Omental fat pad (tissue), 3 donors: ENCODE measurements at regions not wholly inside any gene's neighbourhood (a gene's known extent, or its start where the extent isn't known, plus 50 kb on each side); places are given as distances from the start of the nearest gene placed in this dataset.

Source experiments
- ATAC-seq: fragments of 150-250 bp; one replicate; pipeline ENCODE4 v1.9.1; 2016; ENCODE audit warnings: mild to moderate bottlenecking, moderate library complexity; ENCODE audit not compliant: low FRiP score
- DNase-seq: peaks from one replicate; pipeline ENCODE4 v3.0.0-alpha.2; 2019; ENCODE audit warnings: low spot score
- CTCF ChIP-seq, 3 donors: fragments of 450-650 bp; IDR thresholded peaks; one replicate each; pipeline ENCODE4 v1.5.1; 2016 to 2017; ENCODE audit warnings: antibody characterized with exemption in 3 of 3, mild to moderate bottlenecking in 3 of 3, moderate library complexity in 2 of 3

- DNase-seq, result no peak
- no peak for TF ChIP-seq CTCF (IDR thresholded peaks at IDR 0.05)
- ATAC-seq, result no peak
Observed at GRCh38 chr1:4494027-4494426, 160.4 kb upstream of the AJAP1 start.

GRCh38 chr1:4494558-4494957 is 159.9 kb upstream of the AJAP1 start:
- TF ChIP-seq CTCF (IDR thresholded peaks at IDR 0.05), result no peak
- no peak for ATAC-seq

DNA sequence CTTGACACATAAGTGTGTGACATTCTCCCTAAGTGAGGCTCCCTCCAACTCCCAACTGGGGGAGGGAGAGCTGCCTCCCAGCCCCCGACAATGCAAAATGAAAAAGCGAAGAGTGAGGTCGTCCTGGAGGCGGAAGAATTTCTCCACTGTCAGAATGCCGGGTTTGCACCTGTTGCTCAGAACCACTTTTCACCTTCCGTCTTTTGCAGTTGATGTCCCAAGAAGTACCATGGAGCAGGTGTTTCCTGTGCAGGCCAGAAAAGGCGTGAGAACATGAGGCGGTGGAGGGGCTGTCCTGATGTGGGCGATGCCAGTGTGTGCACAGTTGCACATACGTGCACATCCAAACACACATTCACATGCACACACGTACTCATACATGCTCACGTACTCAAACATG is 158.6 kb upstream of the AJAP1 start:
- no peak for TF ChIP-seq CTCF (IDR thresholded peaks at IDR 0.05)
- ATAC-seq, result no peak
- no peak for DNase-seq

More at GRCh38 chr1:4494558-4494957, 159.9 kb upstream of the AJAP1 start:
- DNase-seq, result no peak

DNA sequence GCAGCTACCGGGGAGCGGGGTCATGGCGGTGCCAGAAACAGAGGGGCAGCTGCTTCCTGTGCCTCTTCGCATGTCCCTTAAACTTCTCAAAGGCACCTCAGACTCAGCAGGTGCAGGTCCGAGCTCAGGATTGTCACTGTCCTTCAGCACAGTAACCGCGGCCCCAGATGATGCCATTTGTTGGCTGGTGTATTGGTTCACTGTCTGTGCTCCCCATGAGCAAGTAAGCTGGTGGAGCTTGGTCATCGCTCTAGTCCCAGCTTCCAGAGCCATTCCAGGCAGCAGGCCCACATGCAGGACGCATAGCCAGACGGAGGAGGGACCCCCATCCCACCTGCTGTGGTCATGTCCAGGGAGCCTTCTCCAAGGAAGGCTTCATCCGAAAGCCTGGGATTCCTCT is 154.0 kb upstream of the AJAP1 start:
- no peak for ATAC-seq
- no peak for DNase-seq
- no peak for TF ChIP-seq CTCF (IDR thresholded peaks at IDR 0.05)

DNA sequence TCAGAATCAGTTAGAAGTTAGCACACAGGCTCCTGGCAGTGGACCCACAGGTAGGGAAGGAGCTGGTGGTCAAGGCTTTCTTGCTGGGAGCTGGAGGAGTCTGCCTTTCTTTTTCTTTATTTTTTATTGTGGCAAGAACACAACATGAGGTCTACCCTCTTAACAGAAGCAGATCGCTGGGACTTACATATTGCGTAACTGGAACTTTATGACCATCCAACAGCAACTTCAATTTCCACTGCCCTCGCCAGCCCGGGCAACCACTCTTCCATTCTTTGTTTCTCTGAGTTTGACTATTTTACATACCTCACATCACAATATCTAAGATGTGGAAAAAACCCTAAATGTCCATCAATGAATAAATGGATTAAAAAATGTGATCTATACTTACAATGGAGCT is 147.8 kb upstream of the AJAP1 start:
- DNase-seq (no peak), ATAC-seq (no peak)
- TF ChIP-seq CTCF (IDR thresholded peaks at IDR 0.05), result no peak

DNA sequence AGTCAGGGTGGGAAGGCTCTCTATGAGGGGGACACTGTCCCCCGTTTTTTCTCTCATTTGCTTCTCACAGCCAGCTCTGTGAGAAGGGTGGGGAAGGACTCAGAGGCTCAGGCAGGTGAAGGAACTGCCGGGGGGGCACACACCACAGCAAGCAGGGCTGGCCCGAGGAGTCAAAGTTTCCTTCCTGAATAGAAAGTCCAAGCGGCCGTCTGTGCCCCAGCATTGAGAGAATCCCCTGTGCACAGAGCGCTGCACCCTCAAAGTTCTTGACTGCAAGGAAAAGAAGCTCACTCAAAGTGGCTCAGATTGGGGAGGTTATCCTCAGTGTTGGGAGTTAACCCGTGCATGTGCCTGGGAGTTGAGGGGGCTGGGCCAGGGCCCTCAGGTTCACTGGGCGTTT is 145.2 kb upstream of the AJAP1 start:
- ATAC-seq, result no peak
- DNase-seq, result no peak
- no peak for TF ChIP-seq CTCF (IDR thresholded peaks at IDR 0.05)

DNA sequence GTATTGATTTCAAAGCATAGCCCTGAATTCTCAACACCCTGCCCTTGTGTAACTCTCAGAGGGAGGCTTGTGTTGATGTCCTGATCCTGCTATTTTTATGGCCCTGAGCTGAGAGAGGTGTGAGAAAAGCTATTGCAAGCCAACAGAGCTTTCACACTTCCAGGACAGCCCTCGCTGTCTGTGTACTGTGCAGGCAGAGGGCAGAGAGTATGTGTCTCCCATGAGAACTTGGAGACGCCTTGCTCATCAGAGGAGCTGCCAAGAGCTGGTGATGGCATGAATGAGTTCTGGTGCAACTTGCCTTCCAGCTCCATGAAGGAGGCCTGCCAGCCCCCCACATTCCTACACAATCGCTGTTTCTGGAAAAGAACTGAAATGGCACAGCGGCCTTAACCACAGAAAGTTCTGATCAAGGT is 144.1 kb upstream of the AJAP1 start:
- ATAC-seq, result no peak
- no peak for DNase-seq
- no peak for TF ChIP-seq CTCF (IDR thresholded peaks at IDR 0.05)
